Colonic mucosa (tissue), 4 donors: ENCODE measurements at regions not wholly inside any gene's neighbourhood (a gene's known extent, or its start where the extent isn't known, plus 50 kb on each side); places are given as distances from the start of the nearest gene placed in this dataset.

Experiments
- DNase-seq: peaks from one replicate; pipeline ENCODE4 v3.0.0-alpha.2; 2020
- H3K27ac ChIP-seq: fragments of 200-600 bp; one replicate; pipeline ENCODE4 v1.8.0; 2021
- H3K27me3 ChIP-seq: fragments of 200-600 bp; one replicate; pipeline ENCODE4 v1.8.0; 2021
- H3K36me3 ChIP-seq: fragments of 200-600 bp; one replicate; pipeline ENCODE4 v1.8.0; 2021
- H3K4me1 ChIP-seq: fragments of 200-600 bp; one replicate; pipeline ENCODE4 v1.8.0; 2021; ENCODE audit warnings: mild to moderate bottlenecking
- H3K4me3 ChIP-seq: fragments of 200-600 bp; one replicate; pipeline ENCODE4 v1.8.0; 2021
- H3K9ac ChIP-seq, 2 donors: one replicate each; pipeline ENCODE4 v1.7.0; 2013; ENCODE audit warnings: control low read depth in 2 of 2, low read depth in 2 of 2, low read length in 2 of 2
- H3K9me3 ChIP-seq: fragments of 200-600 bp; one replicate; pipeline ENCODE4 v1.8.0; 2021
- intact Hi-C: fragments of 100-400 bp; cut with DNase I; formaldehyde crosslinking; loops from one replicate; pipeline ENCODE4 v1.14.1; 2022
- TF ChIP-seq, protein P1 (sequence below): fragments of 200-600 bp; IDR thresholded peaks from one replicate; pipeline ENCODE4 v1.8.0; 2022; ENCODE audit warnings: antibody characterized with exemption, mild to moderate bottlenecking
- donor health status: healthy.
- donor health status: DM: no; HTN: no; CAD: no.
- donor health status: DM: no; HTN: no; CAD: no.

DNA sequence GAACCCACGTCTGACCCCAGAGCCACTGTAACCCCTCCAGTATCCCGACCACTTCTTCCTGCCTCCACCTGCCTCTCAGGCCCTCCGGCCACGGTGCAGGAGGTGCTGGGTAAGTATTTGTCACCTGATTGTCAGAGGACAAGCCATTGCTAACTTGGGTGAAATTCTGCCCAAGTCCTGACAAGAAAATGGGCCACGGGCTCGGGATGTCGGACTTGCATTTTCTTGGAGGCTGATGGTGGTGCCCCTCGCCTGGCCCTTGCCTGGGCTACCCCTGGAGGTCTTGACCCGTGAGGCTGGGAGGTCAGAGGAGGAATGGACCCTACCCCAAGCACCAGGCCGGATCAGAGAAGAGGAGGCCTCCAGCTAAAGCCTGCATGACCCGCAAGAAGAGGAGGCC is 149.7 kb upstream of the COL5A1 start:
- intact Hi-C loops, result no loop called here
- H3K36me3 ChIP-seq, result no peaks in the 10 kb centered on the region
- no peak for DNase-seq
- H3K4me1 ChIP-seq, result no peaks in the 10 kb centered on the region
- H3K4me3 ChIP-seq, result no peak overlapping the region
- no peaks in the 10 kb centered on the region for H3K9me3 ChIP-seq
- peak overlapping the region; percentile 44 for H3K27ac ChIP-seq
- no peak overlapping the region for H3K9ac ChIP-seq
- no peaks in the 10 kb centered on the region for H3K27me3 ChIP-seq
- TF ChIP-seq, protein P1, sequence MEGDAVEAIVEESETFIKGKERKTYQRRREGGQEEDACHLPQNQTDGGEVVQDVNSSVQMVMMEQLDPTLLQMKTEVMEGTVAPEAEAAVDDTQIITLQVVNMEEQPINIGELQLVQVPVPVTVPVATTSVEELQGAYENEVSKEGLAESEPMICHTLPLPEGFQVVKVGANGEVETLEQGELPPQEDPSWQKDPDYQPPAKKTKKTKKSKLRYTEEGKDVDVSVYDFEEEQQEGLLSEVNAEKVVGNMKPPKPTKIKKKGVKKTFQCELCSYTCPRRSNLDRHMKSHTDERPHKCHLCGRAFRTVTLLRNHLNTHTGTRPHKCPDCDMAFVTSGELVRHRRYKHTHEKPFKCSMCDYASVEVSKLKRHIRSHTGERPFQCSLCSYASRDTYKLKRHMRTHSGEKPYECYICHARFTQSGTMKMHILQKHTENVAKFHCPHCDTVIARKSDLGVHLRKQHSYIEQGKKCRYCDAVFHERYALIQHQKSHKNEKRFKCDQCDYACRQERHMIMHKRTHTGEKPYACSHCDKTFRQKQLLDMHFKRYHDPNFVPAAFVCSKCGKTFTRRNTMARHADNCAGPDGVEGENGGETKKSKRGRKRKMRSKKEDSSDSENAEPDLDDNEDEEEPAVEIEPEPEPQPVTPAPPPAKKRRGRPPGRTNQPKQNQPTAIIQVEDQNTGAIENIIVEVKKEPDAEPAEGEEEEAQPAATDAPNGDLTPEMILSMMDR, result no peak

GRCh38 chr9:134492281-134492691 is 149.3 kb upstream of the COL5A1 start:
- intact Hi-C loops, result no loop called here
- no peak overlapping the region for H3K9ac ChIP-seq
- H3K27me3 ChIP-seq, result no peaks in the 10 kb centered on the region
- H3K27ac ChIP-seq, result peak overlapping the region; percentile 44
- H3K4me3 ChIP-seq, result no peak overlapping the region
- peak; percentile 38 for DNase-seq
- TF ChIP-seq, protein P1, result no peak
- H3K36me3 ChIP-seq, result no peaks in the 10 kb centered on the region
- no peaks in the 10 kb centered on the region for H3K4me1 ChIP-seq
- no peaks in the 10 kb centered on the region for H3K9me3 ChIP-seq

DNA sequence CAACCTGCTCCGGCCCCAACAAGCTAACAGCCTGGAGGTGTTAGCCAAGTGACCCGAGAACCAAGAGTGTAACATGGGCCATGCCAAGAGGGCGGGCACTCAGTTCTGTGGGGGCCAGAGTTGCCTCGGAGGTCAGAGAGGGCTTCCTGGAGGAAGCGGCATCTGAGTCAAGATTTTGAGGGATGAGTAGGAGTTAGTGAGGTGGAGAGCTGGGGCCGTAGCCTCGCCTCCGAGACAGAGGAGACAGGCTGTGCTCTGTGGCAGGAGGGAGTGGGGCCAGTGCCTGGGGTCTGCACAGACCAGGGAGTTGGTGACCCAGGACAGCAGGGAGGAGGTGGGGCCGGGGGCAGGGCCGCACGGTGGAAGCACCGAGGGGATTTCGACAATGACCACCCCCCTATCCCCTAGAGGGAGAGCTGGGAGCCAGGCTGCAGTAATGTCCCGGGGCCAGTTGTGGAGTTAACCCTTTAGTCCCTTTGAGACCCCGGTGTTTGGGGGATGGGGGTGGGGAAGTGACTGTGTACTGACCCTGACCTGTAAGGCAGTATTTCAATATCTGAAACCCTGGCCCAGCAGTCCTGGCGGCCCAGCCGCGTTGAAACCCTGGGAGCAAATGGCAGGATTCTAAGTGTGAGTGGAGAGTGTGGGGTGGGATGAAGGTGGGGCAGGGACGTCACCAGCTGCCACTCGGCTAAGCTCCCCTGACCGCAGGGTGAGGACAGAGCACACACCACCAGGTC is 148.7 kb upstream of the COL5A1 start:
- TF ChIP-seq, protein P1, result no peak
- no peak overlapping the region for H3K4me3 ChIP-seq
- peak overlapping the region in 1 of 2 donors; percentile 7 for H3K9ac ChIP-seq
- no peak for DNase-seq
- no peaks in the 10 kb centered on the region for H3K4me1 ChIP-seq
- no peaks in the 10 kb centered on the region for H3K9me3 ChIP-seq
- no peak overlapping the region for H3K27ac ChIP-seq
- H3K36me3 ChIP-seq, result no peaks in the 10 kb centered on the region
- intact Hi-C loops, result no loop called here
- H3K27me3 ChIP-seq, result no peaks in the 10 kb centered on the region

DNA sequence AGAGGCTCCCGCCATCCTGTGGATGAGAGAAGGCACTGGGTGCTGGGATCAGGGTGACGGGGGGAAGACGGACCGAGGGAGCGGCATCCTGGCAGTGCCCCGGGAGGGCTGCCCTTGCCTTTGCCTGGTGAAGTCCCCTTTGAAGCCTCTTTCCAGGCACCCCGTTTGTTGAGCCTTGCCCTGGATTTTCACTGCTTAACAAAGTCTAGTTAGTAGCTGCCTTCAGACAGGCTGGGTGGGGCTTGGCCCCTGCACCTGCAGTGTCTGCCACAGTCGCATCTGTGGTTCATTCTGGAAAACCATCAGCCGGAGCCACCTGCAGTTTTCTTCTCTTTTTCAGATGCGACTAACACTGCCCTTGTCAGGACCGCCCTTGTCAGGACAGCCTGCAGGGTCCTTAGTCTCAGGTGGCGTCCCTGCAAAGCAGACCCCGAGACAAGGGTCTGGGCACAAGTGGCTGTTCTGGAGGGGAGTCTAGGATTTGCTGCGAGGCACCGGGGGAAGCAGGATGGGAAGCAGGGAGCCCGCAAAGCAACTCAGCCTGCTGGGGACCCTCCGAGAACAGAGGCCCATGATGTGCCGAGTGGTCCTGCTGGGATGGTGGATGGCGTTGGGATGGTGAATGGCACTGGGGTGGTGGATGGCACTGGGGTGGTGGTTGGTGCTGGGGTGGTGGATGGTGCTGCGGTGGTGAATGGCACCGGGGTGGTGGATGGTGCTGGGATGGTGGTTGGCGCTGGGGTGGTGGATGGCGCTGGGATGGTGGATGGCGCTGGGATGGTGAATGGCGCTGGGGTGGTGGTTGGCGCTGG is 147.9 kb upstream of the COL5A1 start:
- Histone ChIP-seq H3K4me1 (no peaks in the 10 kb centered on the region), H3K4me3 (no peak overlapping the region), H3K9ac (peak overlapping the region in 1 of 2 donors; percentile 7), H3K27ac (no peak overlapping the region), H3K27me3 (no peaks in the 10 kb centered on the region), H3K9me3 (no peaks in the 10 kb centered on the region), H3K36me3 (no peaks in the 10 kb centered on the region)
- TF ChIP-seq, protein P1, result no peak
- intact Hi-C loops, result no loop called here
- no peak for DNase-seq

DNA sequence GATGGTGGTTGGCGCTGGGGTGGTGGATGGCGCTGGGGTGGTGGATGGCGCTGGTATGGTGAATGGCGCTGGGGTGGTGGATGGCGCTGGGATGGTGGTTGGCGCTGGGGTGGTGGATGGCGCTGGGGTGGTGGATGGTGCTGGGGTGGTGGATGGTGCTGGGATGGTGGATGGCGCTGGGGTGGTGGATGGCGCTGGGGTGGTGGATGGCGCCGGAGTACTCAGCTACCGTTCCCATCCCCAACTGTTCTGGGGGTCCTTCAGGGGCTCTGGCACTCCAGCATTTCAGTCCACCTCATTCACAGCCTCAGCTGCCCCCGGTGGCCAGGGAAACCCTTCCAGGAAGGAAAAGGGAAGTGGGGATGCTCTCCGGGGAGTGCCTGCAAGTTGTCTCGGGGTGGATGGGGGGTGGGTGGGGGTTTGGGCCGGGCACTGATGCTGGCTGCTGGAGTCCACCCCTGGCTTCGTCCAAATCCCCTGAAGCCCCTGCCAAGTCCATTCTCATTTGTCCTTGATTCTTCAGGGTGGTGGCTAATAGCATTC is 147.3 kb upstream of the COL5A1 start:
- Histone ChIP-seq H3K36me3 (no peaks in the 10 kb centered on the region), H3K9ac (no peak overlapping the region), H3K4me1 (no peaks in the 10 kb centered on the region), H3K27ac (no peak overlapping the region), H3K9me3 (no peaks in the 10 kb centered on the region), H3K4me3 (no peak overlapping the region), H3K27me3 (no peaks in the 10 kb centered on the region)
- TF ChIP-seq, protein P1, result no peak
- no peak for DNase-seq
- intact Hi-C loops, result no loop called here
